ENCODE measurements at regions not wholly inside any gene's neighbourhood (a gene's known extent, or its start where the extent isn't known, plus 50 kb on each side); places are given as distances from the start of the nearest gene placed in this dataset.

- TF ChIP-seq CTCF (IDR thresholded peaks at IDR 0.05; ENCODE audit: borderline replicate concordance, extremely low read depth, low read length, poor library complexity, severe bottlenecking) (no peak), EZH2 (IDR thresholded peaks at IDR 0.05; ENCODE audit: borderline replicate concordance, low read depth, low read length, severe bottlenecking) (no peak)
Measured at GRCh38 chr4:132269303-132269990, 879.6 kb upstream of the PCDH10 start.
